NCI-H510A (cell line): ENCODE measurements at regions not wholly inside any gene's neighbourhood (a gene's known extent, or its start where the extent isn't known, plus 50 kb on each side); places are given as distances from the start of the nearest gene placed in this dataset.

Experiments used
- DNase-seq: peaks from one replicate; lab custom pipeline; 2025; lab: John Stamatoyannopoulos, UW

DNA sequence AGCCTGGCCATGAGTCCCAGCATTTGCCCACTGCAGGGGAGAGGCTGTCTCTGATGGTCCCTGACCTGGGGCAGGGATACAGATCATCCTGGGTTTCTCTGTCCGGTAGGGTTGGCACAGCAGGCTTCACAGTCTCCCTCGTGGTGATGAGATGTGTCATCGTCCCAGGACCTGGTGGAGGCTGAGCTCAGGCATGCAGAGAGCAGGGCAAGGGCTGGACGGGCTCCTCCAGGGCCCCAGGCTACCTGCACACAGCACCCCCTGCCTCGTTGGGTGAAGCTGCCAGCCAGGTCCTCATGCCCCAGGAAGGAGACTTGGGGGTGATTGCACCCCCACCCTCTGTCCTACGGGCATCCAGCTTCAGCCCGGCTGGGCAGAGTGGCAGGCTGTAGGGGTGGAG lies 155.8 kb upstream of the GSE1 start:
- no peak for DNase-seq

DNA sequence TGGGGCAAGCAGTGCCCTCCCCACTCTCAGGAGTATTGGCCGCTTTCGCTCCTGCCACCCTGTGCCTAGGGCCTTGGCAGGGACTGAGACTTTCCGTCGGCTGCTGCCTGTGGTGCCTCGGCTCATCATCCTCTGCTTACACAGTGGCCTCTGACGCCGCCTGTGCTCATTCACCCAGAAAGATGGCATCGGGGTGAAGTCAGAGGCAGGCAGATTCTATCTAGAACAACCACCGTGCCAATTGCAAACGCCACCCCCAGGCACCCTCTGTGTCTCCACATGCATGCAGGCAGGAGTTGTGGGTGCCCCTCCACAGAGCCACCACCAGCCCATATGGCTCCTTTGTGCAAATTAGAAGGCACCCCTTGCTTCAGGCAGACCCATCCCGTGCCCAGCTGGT lies 154.2 kb upstream of the GSE1 start:
- no peak for DNase-seq

DNA sequence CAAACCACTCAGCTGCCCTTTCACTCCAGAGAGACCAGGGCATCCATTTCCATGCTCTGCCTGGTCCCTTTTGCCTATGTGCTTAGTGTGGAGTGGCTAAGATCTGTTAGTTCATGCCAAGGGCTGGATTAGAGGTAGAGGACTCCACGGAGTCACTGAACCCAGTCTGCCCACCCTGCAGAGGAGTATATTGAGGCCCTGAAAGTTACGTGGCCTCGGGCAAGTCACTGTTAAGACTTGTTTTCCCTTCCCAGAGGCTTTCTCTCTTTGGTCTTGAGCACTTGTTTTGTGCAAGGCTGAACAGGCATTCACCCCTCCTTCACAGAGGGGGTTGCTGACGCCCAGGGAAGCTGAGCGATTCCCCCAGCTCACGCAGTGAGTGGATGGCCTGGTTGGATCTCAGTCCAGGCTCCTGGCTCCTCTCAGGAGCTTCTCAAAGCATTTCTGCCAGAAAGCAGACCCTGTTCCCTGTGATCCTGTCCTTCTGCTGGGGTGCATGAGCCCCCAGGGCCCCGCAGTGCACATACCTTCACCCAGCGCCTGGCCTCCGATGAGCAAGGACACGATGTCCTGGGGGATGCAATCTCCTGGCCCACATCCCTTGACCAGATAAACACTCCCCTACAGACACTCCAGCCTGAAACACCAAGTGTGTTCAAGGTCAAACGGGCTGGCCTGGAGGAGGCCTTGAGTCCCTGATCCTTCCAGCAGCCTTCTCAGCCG lies 153.4 kb upstream of the GSE1 start:
- DNase-seq: no peak

DNA sequence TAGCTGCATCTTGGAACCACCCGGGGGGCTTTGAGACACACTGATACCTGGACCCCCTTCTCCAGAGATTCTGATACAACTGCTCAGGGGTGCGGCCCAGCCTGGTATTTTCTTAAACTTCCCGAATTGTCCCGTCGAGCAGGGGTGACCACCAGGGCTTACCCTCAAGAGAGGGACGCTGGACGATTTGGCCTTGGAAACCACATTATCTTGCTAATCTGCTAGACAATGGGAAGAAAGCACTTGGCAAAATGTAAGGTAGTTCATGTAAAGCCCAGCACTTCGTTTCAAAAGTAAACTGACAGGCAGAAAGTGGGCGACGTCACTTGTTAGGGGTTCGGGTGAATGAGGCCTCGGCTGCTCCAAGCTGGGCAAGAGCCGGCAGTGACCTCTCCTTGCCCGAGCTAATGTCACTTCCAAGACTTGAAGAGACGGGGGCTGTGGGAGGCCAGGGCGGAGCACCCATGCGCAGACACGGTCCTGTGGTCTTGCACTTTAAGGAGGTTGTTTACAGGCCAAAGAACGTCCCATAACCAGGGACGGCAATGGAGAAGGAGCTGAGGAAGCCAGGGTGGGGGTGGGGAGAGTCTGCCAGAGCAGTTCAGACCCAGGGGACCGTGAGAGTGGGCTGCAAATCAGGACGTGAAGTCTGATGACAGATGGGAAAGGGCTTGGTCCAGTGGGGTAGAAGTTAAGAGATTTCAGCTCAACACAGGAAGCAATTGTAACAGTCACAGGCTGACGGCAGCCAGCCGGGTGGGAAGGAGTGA lies 152.7 kb upstream of the GSE1 start:
- no peak for DNase-seq

DNA sequence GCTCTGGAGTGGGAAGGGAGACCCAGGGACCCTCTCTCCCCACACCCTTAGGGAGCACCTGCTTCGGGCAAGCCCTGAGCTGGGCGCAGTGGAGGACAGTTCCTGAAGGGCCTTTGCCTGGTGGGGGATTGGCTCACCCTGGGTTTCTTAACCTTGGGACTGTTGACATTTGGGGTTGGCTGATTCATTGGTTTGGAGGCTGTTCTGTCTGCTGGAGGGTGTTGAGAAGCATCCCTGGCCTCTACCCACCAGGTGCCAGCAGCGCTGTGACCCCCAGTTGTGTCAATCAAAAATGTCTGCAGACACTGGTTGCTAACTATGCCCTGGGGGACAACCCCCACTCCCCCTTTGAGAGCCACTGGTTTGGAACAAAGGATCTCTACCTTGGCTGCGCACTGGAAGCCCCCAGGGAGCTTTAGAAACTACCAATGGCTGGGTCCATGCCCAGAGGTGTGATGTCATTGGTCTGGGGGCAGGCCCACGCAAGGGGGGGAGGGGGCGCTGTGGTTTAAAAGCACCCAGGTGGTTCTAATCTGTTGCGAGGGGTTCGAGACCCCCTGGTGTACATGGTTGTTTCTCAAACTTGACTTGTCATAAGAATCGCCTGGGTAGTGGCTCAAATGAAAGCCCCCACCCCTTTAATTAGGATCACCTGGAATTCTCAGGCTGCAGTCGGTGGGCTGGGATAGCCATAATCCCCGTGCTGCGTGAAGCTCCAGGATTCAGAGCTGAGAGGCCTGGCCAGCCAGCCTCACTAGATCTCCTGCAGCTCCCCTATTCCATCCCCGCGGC lies 151.9 kb upstream of the GSE1 start:
- no peak for DNase-seq

DNA sequence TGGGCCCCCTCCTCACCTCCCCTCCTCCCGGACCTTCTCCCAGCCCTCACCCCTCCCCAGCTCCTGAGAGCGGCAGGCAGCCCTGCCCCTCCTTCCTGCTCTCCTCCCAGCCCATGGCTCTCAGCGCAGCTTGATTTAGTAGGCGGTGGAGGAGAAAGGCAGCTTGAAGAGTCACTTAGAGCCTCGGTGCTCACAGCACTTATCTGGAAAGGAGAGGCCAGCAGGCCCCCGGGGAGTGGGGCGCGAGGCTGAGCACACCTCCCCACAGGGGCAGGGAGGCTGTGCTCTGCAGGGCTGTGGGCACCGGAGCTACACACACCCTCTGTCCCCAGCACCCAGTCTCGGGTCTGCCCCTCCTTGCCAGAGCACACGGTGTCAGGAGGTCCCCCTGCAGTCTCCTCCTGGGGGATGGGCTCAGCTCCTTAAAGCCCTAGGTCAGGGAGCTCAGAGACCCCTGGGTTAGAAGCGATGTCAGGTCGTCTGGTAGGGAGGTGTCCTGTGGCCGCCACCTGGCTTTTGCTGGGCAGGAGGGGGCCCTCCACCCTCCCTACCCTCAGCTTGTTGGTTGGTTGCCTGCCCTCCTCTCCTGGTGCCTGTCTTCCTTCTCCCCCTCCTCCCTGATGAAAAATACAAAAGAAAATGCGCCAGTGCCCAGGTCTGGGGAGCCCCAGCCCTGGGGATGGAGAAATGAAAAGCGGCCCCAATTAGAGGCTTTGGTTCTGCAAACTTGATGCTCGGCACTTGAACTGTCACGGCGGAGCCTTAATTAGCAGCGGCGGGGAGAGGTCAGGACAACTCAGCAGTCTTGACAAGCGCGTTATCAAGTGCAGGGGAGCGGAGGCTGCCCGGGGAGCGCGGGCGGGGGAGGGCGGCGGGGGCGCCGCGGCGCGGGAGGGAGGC lies 151.1 kb upstream of the GSE1 start:
- peak; percentile 81 for DNase-seq

DNA sequence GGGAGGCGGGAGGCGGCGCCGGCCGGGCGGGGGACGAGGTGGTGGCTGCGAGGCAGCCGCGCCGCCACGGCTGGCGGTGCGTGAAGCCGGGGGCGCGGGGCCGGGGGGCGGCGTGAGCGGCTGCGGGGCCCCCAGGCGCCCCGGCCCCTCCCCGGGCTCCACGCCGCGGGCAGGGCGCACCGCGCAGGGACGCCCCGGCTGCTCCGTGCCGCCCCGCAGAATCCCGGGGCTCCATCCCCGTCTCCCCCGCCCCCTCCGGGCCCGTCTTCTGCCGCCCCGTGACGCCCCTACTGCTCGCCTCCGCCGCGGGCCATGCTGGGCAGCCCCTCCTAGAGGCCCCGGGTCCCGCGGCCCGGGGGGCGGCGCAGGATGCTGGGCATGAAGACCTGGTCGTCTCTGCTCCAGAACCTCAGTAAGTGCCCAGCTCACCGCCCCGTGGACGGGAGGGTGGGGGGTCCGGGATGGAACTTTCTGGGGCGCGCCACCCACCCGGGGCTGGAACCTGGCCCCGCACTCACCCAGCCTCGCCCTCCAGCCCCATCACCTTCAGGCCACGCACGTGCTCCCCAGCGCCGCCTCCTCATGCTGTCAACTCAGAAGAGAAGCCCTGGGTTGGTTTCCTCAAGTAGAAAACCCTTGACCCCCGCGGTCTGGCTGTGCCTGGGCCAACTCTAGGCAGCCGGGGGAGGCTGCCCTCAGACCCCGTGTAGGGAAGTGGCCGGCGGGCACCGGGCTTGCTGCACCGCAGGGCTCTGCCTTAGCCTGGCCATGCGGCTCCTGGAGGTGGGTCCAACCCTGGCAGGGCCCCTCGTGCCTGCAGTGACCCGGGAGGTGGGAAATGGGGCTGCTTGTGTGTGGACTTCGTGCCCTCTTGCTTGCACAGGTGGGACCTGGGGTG lies 150.2 kb upstream of the GSE1 start:
- DNase-seq: no peak

DNA sequence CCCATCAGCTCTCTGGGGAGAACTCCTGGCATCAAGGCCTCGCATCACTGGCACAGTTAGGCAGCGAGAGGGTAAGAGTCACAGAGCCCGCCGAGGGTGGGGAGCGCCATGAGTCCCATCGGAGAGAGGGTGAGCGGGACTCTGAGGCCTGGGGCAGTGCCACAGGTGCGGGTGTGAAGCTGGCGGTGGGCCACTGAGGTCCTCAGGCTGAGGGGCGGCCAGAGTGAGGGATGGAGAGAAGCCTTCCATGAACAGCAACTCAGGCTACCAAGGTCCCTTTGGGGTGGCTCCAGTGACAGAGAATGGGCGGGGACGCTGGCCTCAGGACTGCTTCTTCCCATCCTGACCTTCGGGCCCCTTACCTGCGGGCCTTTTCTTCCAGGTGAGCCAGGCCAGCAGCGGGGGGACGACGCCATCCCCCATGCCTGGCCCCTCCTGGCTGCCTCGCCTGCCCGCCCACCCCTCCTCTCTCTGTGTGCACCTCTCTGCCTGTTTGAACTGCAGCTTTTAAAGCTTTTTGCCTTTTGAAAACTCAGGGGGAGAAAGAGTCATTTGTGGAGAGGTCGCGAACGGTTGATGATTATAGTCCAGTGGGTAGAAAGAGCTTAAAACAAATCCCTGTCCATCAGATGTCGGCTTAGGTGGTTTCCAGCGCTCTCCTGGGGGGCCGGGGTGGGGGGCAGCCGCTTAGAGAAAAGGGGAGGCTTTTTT lies 149.3 kb upstream of the GSE1 start:
- DNase-seq: no peak

DNA sequence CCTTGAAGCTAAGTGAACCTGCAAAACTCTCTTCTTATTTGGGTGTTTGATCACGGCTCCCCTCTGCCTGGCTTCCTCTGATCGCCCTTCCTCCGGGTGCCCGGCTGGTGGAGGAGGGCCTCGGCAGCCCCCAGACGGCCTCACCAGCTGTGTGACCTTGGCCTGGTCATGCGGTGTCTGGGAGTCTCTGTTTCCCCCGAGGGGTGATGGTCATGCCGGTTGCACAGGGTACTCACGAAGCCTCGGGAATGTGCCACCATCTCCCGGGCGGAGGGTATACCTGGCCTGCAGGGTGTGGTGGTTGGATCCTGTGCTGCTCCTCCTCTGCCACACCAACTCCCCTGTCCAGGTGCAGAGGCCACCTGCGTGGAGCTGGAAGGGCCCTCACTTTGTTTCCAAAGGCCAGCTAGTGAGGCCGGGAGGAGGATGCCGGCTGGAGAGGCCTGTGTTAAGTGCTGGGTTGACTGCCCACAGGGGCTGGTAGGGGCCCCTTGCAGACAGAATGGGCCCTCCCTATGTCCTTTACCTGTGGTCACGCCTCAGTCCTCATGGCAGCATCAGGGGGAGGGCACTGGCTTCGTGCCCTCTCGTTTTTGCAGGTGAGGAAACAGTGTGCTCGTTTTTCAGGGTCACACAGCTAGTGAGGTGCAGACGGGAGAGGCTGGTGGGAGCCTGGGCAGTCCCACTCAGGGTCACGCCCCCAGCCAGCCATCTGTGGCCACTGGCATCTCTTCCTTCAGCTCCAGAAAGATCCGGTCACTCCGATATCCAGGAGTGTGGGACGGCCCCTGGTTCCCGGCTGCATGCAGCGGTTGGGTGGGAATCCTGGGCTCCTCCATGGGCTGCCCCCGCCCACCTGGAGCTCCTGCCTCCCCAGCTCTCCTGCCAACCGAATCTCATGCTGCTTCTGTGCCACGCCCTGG lies 148.5 kb upstream of the GSE1 start:
- peak; percentile 66 for DNase-seq

DNA sequence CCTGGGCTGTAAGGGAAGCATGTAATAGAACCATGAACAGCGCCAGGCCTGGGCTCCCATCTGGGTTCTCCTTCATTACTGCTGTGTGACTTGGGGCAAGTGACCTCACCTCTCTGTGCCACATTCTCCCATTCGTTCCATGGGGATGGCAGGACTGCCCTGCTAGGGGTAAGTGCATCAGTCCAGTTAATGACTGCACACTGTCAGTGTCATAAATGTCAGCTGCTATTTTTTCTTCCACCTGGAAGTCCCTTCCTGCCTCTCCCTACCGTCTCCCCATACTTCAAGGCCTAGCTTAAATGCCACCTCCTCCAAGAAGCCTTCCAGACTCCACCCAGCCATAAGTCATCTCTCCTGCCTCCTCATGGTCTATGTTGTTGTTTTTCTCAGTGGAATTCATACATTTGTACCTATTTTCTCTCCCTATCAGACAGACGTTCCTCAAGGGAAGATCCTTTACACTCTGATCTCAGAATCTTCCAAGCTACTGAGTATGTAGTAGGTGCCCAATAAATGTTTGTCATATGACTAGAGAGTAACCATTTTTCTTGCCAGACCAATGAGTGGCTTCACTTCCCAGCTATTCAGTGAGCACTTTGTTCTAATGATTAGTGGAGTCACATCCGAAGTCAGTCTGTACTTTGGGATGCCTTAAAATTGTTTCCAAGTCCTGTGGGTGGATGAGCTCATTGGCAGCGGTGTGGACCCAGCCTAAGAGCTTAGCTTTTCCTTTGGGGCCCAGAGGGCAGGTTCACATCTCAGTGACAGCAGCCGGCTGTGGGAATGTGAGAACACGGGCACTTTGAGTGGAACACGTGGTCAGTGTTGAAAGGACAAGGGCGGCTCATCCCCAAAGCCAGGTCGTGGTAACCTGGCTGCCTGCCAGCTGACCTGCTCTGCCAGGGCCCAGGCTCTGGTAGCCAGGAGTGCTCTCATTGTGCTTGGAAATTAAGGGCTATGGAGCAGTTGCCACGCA lies 147.5 kb upstream of the GSE1 start:
- DNase-seq: peak; percentile 71

DNA sequence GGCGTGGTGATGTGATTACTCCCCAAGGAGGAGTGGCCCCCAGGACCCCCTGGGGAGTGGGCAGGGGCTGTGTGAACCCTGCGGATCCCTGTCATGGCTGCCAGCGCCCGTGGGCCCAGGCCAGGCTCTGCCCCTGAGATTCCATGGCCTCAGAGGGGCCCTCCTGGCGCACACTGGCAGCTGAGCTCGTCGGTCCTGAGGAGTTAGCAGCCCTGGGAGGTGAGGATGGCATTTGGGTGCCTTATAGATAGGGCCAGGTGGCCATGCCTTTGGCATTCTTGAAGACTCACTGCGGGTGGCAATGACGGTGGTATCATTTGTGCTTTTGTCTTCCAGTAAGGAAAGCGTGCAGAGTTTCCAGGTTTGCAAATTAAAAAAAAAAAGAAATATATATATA lies 146.8 kb upstream of the GSE1 start:
- no peak for DNase-seq

DNA sequence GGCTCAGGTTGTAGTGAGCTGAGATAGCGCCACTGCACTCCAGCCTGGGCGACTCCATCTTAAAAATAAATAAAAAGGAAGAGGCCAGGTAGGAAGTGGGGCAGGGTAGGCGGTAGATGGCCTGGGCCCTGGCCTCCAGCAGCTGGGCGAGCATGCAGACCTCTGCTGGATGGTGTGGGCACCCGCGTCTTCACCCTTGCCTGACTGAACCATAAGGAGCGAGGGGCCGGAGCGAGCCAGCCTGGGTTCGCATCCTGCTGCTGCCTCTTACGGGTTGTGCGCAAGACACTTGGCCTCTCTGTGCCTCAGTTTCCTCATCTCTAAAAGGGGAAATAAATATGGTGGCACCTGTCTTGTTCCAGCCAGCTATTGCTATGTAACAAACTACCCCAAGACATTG lies 146.1 kb upstream of the GSE1 start:
- DNase-seq: no peak

DNA sequence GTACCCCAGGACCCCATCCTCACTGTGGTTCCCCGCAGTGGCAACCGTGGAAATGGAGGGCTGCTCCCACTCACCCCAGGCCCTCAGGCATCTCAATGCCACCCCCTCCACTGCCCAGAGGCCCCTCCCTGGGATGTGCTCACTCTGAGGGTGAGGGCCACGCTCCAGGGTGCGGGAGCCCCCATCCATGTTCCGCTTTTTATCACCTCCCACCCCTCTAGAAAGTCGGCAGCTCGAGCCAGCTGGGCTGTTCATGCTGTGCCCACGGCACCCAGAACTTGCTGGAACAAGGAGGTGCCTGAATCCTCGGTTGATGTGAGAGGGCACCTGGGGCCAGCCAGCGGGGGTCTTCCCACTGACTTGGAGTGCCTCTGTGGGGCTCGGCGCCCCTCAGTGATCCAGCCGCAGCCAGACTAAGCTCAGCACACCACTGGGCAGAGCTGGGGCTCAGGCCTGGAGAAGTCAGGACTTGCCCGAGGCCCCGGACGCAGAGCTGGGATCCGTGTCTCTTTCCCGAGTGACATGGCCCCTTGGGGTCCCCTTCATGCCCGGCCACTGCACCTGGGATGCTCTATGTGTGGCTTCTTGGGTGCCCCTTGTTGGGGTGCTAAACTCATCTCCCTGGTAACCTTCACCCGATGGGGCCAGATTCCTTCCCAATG lies 143.1 kb upstream of the GSE1 start:
- no peak for DNase-seq

DNA sequence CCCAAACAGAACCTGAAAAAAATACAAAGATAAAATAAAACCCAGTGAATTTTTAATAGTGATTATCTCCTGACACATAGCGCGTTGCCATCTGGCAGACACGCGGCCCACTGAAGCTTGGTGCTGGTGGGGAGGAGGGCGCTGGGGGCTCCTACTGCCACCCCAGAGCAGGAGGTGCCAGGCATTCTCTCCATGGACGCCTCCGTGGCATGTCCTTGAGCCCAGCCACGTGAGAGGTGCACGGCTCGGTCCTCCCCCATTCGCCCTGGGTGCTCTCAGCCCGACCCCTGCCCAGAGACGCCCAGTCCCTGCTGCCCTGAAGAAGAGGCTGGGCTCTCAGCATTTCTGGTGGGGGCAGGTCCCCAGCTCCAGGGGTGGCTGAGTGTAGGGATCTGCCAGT lies 142.2 kb upstream of the GSE1 start:
- DNase-seq: no peak

DNA sequence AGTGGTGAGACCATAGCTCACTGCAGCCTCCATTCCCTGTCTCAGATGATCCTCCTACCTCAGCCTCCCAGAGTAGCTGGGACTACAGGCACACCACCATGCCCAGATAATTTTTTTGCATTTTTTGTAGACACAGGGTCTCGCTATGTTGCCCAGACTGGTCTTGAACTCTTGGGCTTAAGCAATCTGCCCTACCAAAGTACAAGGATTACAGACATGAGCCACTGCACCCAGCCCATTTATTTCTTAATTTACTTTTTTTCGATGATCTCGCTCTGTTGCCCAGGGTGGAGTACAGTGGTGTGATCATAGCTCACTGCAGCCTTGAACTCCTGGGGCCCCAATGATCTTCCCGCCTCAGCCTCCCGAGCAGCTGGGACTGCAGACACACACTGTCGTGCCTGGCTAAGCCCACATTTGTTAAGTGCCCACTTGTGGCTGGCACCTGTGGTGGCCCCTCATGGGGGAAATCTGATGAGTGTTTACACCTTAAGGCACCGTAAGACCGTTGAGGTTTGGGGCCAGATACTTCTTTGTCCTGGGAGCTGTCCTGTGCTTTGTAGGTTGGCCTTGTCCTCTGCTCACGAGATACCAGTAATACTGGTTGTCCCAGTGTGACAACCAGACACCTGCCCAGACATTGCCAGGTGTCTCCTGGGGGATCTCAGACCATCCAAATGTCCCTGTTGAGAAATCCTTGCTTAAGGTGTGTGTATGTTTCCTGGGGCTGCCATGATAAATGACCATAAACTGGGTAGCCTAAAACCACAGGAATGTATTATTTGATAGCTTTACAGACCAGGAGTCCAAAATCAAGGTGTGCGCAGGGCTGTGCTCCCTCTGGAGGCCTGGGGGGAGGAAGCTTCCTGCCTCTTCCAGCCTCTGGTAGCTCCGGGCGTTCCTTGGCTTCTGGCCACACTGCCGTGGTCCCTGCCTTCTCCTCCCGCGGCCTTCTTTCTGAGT lies 141.4 kb upstream of the GSE1 start:
- DNase-seq: peak; percentile 88

DNA sequence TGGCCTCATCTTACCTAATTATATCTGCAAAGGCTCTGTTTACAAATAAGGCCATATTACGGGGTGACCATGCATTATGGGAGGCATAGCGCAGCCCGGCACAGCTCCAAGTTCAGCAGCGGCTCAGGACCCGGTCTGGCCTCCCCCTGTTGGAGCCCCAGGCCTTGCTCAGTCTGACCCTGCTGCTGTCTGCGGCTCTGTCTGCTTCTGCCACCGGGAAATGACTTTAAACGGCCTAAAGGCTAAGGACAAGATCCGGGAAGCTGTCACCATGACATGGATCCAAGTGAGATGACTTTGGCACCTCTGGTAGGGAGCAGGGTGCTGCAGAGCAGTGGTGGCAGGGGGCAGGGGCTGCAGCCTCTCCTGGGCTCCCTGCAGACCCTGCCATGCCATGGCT lies 140.6 kb upstream of the GSE1 start:
- no peak for DNase-seq
